GM21423 (cell line): ENCODE measurements at regions not wholly inside any gene's neighbourhood (a gene's known extent, or its start where the extent isn't known, plus 50 kb on each side); places are given as distances from the start of the nearest gene placed in this dataset.

Experiments
- ATAC-seq: cut with Tn5 transposase; IDR thresholded peaks from one replicate; pipeline ENCODE4 v1.9.1; 2021; ENCODE audit warnings: mild to moderate bottlenecking, moderate library complexity; ENCODE audit not compliant: unreplicated experiment

DNA sequence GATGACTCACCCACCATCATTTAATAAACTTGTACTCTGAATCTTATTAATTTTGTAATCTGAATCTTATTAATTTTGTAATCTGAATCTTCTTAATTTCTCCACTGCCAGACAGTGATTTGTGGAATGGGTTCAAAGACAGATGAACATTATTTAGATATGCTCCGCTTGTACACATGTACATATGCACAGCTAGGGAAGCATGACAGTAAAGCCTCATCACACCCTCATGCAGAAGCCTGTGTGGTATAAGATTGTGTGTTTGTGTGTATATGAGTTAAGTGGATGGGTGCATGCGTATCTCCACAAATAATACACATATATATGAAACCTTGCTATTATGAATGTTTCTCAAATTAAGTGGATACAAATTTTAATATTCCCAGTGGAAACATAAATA, 318.5 kb upstream of the SFRP2 start:
- ATAC-seq: no peak

DNA sequence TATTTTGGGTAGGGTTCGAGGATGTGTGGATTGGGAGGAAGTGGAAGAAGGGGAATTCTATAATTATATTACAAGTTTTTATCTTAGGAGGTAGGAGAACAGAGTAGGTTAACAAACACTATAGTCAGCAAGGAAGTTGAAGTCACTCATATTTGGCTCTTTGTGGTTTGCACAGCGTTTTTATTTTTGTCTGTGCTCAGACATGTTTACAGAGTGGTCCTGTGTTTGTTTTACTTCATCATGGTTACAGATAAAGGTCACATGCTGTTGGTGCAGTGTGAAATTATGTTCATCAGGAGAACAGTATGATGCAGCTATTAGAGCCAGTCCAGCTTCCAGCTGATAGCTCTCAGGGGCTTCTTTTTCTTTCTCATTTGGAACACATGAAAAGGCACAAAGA, 299.9 kb upstream of the SFRP2 start:
- ATAC-seq: no peak

DNA sequence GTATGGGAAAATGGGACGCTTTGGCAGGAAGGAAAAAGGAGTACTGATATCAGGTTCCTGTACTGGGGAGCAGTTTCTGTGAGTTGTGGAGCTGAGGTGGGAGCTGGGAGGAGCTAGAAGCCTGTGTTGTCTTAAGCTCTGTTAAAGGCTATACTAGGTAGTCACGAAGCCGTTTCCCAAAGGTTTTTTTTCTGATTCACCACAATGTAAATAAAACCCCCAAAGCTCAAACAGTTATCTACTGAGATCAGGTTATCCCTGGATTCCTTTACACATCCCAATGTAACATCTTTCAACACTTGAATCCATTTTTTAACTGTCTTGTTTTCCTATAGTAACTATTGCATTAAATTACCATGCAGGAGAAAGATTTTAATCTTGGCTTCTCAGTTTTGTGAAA, 297.4 kb upstream of the SFRP2 start:
- ATAC-seq: no peak

DNA sequence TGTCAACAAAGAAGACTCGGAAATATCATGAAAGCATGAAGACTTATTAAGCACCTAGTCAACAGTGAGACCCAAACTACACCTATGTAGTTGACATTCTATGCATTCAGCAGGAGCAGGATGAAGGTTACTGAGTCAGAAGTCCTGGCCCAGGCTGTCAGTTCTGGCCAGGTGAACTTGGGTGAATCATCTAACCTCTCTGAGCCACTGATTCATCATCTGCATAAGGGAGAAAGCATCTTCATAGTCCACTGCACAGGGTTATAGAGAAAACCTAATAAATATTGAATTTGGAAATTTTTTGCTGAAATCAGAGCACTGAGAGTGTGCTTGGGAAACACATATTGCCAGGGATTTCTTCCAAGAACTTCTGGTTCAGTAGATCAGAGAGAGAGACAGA, 296.0 kb upstream of the SFRP2 start:
- ATAC-seq: no peak

DNA sequence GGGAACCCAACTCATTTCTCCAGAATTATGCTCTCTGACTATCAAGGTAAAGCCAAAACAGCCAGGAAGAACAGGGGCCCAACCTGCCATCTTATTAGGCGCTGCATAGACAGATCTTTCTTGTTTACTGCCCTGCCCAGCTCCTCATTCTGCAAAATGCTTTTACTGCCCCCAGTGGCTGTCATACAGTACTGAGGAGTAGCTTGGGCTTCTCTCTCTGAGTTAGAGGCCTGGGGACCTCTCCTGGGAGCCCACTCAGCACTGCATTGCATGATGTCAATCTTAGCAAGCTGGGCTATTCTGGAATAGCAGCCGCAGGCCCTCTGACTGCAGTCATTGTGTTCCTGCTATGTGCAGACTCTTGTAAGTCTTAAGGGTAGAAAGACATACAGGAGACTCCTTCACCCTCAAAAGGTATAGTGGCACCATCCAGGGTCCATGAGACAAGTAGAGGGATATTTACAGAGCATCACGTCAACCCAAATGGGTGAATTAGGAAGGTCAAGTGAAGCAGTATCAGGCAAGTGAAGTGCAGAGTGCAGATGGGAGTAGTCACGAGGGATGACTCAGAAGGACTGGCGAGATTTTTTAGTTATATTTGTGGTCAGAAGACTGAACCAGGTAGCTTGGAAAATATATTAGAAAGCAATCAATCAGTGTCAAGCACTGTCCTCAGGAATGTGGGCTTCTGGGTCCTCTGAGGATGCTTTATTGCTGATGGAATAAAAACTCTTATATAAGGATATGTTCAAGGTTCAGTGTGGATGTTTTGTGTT, 294.1 kb upstream of the SFRP2 start:
- no peak for ATAC-seq

DNA sequence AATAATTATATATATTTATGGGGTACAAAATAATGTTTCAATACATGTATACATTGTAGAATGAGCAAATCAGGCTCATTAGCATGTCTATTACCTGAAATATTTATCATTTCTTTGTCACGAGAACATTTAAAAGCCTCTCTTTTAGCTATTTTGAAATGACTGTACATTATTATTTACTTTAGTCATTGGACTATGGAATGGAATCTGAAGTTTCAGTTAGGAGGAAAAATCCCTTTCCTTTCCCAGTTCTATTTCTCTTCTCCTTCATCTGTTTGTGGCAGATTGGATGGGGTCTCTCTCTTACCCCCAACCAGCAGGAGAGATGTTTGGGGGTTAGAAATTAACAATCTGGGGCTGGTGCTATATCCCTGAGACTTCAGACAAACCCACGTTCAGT, 292.5 kb upstream of the SFRP2 start:
- ATAC-seq: no peak

DNA sequence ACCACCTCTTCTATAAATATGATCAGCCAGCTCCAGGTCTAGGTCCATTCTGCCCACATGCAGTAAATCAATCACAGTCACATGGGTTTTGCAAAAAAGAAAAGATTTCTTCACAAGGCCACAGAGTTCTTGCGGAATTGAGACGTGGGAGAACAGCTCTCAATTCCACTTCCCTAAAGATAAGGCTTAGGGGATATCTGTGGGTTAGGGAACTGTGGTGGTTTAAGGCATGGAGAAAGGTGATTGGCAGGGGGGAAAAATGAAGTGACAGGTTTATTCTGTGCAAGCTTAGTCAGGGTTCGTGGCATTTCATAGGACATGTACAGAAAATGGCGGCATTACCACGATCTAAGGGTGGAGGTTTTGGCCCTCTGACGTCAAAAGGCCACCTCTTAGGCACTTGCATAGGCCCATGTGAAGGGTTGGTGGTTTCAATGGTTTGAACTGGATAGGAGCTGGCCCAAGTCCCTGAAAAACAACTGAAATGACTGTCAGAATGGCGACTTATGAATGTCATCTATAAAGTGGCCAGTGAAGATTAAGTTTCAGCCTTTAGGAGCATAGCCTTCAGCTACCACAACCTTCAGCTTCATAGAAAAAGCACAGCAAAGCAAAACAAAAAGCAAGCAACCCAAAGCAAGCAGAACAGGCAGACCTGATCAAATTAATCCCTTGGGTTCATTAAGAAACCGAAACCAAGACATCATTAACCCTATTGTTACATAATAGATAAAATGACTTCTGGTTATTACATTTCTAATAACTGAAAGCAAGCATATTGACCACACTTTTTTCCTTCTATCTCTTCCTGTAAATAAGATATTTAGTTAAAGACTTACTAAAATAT, 289.8 kb upstream of the SFRP2 start:
- no peak for ATAC-seq

DNA sequence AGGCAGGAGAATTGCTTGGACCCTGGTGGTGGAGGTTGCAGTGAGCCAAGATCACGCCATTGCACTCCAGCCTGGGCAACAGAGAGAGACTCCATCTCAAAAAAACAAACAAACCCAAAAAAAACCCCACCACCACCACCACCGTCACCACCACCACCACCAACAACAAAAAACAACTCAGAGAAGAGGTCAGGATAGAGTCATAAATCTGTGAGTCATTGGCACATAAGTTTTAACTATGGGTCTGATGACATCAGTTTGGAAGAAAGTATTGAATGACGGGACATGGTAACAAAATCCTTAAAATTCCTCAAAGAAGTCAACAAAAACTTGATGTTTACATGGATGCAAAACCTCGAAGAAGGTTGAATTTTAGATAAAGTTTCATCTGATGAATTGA, 288.0 kb upstream of the SFRP2 start:
- ATAC-seq: no peak

DNA sequence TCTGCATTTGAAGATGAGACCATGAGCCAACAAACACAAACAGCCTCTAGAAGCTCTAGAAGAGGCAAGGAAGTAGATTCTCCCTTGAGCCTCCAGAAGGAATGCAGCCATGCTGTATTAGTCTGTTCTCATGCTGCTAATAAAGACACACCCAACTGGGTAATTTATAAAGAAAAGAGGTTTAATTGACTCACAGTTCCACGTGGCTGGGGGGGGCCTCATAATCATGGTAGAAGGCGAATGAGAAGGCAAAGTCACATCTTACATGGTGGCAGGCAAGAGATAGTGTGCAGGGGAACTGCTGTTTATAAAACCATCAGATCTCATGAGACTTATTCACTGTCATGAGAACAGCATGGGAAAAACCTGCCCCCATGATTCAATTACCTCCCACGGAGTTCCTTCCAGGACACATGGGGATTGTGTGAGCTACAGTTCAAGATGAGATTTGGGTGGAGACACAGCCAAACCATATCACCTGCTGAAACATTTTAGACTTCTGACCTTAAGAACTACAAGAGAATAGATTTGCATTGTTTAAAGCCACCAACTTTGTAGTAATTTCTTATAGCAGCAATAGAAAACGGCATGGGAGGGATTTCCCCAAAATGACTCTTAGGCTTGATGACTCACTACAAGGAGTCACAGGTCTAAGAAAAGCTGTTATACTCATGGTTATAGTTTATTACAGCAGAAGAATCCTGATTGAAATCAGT, 284.4 kb upstream of the SFRP2 start:
- peak; percentile 67 for ATAC-seq

DNA sequence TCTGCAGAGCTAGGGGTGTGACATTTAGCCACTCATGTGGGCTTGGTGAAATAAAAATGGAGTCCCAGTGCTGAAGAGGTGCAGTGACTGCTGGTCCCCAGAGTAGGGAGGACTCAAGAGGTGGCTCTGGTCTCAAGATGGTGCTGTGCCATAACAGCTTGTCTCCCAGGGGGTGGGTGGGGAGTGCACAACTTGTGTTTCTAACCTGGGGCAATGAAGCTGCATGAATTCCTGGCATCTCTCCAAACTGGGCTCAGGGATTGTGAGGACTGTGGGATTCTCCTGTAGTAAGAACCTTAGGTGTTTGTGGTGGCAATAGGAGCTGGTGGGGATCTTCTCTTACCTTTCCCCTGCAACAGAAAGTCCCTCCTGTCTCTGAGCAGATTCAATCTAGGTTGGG, 278.9 kb upstream of the SFRP2 start:
- no peak for ATAC-seq

DNA sequence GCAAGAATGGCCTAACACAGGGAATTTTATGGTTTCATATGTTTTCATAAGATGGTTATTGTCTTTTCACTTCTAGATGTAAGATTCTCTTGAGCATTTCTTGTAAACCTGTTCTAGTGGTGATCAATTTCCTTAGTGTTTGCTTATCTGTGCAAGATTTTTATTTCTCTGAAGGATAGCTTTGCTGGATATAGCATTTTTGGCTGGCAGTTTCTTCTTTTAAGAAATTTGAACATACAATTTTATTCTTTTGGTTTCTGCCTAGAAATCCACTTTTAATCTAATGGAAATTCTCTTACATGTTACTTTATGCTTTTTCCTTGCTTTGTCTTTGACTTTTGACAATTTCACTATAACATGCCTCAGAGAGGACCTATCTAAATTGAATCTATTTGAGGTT, 276.5 kb upstream of the SFRP2 start:
- ATAC-seq: no peak

DNA sequence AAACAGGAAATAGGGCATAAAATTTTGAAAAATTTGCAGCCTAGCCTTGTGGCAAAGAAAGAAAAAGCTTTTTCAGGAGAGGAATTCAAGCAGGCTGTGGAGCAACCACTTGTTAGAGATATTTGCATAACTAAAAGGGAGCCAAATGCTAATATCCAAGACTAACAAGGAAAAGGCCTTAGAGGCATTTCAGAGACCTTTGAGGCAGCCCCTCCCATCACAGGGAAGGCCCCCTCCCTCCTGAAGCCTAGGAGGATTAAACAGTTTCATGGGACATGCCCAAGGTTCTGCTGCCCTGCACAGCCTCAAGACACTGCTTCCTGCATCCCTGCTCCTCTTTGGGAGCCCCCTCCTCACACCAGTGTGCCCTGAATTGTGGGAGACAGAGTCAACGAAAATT, 275.4 kb upstream of the SFRP2 start:
- no peak for ATAC-seq

DNA sequence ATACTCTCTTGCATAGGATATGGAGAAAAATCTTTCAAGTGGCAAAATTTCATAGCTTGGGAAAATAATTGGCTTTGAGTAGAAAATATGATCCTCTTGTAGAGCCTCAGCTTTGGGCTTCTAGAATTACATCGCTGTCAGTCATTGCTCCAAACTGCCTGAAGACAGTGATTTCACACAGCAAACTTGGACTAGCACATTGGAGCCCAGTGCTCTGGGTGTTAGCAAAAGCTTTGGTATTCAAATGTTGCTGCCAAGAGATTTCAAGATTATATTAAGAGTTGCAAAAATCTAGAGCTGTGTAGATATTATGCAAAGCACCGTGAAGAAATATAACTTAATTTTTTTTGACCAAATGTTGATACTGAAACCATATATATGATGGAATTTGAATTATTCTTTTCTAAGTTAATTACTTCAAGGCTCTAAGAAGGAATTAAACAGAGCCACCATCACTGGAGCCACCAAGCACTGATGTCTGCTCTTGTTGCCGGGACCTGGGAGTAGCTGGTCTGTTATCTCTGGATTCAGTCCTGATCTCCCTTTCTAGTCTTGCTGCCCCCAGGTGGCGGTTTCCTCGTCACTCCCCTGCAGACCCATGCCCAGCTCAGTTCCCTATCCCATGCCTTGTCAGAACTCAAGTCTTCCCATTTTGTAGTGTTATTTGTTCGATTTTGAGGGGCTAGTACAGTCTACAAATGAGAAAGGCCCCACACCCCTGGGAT, 260.7 kb upstream of the SFRP2 start:
- ATAC-seq: no peak

DNA sequence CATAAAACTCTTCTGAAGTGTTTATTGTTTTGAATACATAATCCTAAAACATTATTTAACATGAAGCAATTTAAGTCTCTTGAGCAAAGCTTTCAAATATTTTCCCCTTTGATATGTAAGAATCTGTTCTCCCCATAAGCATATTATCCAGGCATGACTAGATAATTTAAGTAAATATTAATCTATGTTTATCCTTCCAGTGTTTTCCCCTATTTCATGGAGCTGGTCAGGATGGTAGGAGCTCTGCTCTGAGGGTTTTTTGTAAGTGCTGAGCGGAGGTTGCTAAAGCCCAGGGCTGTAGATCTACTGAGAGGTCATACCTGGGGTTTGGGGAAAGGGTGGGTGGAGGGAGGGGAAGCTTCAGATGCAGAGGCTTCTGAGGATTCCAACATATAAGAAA, 258.9 kb upstream of the SFRP2 start:
- ATAC-seq: no peak

DNA sequence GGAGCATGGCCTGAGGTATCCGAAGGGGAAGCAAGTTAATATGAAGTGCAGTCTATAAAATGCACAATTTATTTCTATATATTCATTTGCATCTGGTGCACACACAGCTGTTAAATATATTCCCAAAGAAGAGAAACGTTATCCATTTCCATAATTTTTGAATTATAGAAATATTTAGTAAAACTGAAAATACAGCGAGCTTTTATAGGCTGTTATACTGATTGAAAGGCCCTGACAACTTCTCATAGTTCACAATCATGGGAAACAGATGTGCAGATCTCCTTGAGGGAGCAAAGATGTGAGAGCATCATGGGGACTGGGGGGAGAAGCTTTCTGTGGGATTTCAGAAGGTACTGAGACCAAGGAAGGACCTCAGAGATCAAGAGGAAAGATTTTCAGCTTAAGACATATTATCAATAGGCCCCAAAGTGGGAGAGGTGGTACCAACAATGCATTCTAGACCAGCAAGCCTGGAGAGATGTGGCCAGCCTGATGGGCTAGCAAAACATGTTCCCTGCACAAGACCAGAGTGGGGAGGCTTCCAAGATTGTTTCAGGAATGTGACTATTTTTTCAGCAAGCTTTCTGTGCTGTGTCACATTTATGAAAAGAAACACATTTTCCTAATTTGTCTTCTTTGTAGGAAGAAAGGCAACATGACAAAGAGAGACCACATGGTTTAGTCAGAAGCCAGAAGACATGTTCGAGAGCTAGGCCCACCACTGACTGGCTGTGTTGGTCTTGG, 256.0 kb upstream of the SFRP2 start:
- no peak for ATAC-seq

DNA sequence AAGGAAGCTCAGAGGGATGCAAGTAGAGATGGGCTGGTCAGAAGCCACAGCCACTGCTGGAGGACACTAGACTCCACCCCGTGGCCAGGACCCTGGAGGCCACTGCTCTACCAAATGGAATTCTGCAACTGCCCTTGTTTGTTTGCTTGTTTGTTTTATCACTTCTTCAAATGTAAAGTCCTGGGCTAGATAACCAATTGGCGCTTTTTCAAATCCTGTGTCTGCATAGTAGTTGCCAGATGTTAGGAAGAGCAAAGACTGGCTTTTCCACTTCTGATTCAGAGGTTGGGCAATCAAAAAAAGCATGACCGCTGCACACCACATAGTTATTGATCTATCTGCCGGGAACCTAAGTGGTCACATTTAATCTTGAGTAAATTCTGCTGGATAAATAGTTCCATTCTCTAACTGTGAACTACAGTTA, 255.2 kb upstream of the SFRP2 start:
- ATAC-seq: no peak

DNA sequence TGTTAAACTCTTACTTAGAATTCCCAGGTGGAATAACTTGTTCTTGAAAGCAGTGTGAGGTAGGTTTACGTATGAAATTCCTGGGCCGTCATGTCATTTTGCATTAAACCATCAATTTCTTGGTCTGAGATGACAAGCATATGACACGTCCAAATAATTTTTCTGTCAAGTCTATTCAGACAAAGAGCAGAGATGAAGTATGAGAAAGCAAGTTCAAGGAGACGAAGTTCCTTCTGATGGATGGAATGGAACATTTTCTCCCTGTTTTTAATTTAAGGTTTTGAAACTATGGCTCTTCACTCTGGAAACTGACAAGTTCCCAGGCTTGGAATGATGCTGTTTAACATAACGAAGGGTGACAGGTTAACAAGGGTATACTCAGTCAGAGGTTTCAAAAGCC, 252.8 kb upstream of the SFRP2 start:
- no peak for ATAC-seq

DNA sequence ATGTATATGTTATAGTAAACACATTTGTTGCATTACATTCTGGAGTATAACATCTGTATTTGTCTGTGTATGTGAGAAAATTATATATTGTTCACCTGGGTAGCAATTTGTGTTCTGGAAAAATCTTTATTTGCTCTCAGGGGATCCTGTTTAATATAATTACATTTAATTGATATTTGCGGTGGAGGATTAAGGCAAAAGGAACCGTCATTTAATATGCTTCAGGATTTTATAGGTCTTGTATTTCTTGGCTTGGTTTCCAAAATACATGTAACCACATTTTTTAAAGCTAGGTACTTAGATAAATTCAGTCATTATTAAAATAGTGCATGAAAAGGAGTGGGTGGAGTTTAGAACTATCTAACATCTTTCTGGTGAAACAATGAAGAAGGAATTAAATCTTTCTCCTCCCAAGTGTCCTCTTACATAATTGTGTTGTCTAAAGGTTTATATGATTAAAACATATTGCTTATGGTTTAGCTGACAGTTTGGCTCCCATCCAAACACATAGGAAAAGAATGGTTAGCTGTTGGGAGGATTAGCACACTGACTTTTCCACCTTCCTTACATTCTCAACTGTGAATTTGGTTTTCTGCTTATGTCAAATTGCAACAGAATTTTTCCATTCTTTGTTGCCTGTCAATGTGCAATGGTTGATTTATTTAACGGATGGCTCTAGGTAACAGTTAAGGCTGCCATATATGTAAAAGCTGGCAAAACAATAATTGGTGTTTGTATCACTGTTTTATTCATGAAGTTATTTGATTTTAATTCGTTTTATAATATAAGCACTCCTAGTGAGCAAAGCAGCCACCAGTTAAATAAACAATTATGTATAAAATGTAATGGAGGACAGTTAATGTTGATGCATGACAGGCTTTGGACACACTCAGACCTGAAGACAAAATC, 250.8 kb upstream of the SFRP2 start:
- ATAC-seq: no peak

DNA sequence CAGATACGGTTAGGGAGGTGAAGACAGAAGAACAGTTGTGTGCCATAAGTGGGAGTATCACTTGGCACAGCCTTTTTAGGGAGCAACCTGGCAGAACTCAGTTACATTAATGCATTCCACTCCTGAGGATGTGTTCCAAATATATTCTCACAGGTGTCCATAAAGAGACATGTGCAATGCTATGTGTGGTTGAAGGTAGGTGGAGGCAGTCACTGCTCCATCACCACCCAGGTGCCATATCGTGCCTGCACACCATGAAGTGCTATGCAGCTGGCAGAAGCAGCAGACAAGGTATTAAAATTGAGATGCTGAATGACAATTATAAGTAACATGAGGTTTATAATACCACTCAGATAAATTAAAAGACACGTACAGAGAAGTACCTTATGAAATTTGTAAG, 248.0 kb upstream of the SFRP2 start:
- no peak for ATAC-seq
